Activated CD4-positive, alpha-beta T cell treated with anti-CD3 and anti-CD28 coated beads for 48 hours (primary cell): ENCODE measurements at regions not wholly inside any gene's neighbourhood (a gene's known extent, or its start where the extent isn't known, plus 50 kb on each side); places are given as distances from the start of the nearest gene placed in this dataset.
"Not testable (repeated sequence)": the region's sequence is repeated elsewhere in the genome, so short reads cannot be mapped to it uniquely, and the experiment has no call there.

Source experiments
- DNase-seq: peaks from one replicate; pipeline ENCODE4 v3.0.0-alpha.2; 2020

- DNase-seq: no peak
These were observed 338.1 kb downstream of the PREX1 start for GRCh38 chr20:48489656-48490055.

DNA sequence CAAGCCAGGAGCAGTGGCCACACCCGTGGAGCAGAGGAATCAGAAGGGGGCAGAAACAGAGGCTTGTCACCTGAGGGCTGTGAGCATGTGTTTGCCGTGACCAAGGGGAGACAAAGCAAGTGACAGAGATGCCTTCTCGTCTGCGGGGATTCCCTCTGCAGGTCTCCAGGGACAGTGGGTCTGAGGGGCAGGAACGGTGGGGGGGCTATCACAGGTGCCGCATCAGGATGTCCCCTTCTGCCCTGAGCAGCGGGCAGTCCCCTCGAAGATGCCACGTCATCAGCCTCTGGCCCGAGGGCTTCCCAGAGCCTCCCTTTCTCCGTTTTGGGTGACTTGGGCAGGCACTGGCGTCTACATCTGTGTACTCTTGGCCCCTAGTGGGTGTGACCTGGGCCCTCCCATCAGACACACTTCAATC lies 338.7 kb downstream of the PREX1 start:
- DNase-seq: no peak

GRCh38 chr20:48488334-48489034 lies 339.3 kb downstream of the PREX1 start:
- DNase-seq: not testable (repeated sequence)

GRCh38 chr20:48486065-48486464 lies 341.7 kb downstream of the PREX1 start:
- DNase-seq: no peak

DNA sequence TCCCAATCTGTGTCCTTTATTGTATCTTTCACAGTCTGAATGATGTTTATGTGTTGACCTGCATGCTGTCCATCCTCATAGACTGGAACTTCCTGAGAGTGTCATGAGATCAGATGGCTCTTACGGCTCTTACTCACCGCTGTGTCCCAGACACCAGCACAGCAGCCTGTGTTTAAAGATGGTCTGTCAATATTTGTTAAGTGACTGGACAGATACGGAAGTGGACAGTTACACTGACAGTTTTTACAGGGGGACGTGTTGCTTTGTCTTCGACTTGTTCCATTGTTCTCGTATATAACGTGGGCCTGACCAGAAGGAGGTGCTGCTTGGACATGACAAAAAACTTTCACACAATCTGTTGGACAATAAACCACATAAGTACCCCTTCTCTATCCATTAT lies 342.6 kb downstream of the PREX1 start:
- DNase-seq: not testable (repeated sequence)

DNA sequence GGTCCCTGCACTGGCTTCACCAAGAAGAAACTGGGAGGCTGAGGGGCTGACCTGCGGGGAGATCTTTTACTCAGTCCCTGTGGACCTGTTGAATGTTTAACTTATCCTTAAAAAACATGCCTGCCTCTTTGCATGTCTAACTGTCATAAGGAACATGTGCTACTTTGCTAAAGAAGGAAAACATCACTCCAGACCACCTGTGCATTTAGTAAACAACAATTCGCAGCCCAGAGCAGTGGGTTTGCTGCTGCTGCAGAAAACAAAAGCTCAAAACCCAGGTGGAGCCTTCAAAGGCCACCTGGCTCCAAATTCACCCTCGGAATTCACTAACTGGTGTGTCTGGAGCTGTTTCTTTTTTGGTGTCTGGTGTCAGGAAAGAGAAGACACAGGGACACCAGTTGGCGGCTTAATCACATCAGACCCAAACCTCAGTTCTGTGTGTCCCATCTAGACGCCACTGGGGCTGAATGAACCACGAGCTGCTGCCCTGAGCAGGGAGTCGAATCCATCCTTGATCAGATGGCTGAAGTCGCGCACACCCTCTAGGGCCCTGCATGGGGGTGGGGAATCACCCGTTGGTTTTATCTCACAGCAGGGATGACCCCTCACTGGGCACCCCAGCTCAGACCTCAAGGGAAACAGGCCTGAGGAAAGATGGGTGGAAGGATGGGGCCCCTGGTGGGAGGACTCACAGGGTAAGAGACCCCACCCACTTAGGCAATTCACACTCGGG lies 344.3 kb downstream of the PREX1 start:
- no peak for DNase-seq

GRCh38 chr20:48482790-48483189 lies 345.0 kb downstream of the PREX1 start:
- DNase-seq: no peak

DNA sequence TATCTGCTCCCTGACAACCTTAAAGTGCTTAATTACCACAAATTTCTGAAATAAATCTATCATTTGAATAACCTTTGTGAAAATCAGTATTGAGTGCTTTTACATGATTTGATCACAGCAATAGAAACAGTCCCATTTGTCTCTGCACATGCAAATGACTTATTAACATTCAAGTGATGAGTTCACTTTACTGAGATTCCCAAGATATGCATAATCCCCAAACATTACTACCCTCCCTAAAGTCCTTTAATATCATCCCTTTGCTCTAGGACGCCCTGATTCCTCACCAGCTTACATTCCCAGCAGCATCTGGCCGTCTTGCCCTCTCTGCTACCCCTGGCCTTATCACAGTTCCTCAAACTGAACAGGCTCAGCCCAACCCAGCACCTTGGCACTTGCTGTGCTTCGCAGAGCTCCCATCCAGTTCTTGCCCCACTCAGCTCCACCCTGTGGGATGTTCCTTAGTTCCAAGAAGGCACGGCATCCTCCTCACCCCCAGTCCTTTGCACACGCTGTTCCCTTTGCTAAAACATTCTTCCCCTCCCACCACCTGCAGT lies 347.5 kb downstream of the PREX1 start:
- DNase-seq: no peak

DNA sequence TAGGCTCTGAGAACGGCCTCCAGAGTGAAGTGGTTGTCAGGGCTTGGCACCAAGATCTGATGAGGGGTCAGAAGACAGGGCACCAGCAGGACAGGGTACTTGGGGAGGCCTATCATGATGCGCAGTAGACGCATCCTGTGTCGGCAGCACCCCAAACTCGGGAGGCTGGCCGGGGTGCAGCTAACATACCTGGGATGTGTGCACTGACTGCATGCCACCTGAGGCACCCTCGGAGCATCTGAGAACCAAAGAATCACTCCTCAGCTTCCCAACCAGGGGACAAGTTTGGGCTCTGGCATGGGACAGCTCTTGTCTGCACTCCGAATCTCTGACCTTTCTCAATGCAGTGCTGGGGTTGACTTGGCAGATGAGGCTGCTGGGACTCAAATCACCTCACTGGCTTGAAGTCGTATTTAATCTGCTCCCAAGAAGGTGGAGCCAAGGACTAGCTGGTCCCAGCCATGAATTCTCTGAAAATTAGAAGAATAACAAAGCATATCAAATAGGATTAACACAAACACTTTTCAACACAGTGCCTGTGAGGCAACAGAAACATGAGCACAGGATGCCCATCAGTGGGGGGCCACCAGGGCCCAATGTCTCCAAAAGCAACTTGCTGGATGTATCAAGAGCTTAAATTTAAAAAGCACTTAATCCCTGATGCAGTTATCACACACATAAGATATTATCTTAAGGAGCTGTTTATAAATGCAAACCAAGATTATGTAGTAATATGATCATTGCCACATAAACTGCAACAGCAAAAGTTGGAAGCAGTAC lies 348.8 kb downstream of the PREX1 start:
- no peak for DNase-seq

DNA sequence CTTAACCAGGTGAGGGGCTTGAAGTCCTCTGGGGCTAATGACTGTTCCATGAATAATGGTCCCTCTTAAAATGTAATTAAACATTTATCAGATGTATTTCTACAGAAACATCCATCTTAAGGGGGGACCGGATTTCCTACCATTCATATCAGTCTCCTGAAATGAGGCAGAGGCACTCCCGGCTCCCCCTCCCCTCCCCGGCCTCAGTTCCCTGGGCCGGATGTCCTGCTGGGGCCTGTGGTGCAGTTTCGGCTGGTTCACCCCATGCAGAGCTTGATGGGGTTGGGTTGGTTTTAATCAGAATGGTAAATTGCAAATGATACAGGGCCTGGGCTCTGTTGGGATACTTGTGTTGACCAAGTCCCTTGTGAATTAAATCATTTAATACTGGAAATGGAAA lies 349.4 kb downstream of the PREX1 start:
- no peak for DNase-seq

- DNase-seq: no peak
These were observed 350.9 kb downstream of the PREX1 start for GRCh38 chr20:48476854-48477253.

- DNase-seq: no peak
These were observed 353.8 kb downstream of the PREX1 start for GRCh38 chr20:48474022-48474421.

DNA sequence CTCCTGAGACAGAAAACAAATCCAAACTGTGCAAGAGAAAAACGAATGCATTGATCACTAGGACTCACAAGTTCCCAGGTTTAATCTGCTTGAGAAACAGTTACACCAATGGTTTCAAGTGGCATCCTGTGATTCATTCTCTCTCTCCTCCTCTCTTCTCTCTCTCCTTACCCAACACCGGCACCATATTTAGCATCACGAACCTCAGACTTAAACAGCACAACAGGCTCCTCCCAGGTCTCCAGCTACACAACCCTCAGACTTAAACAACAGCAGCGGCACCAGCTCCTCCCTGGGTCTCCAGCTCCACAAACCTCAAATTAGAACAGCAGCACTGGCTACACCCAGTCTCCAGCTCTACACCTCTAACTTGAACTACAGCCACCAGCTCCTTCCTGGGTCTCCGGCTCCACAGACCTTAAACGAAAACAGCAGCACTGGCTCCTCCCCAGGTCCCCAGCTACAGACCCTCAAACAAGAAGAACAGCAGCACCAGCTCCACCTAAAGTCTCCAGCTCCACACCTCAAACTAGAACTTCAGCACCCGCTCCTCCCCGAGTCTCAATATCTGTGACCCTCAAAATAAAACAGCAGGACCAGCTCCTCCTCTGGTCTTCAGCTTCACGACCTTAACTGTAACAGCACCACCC lies 355.9 kb downstream of the PREX1 start:
- DNase-seq: no peak

- no peak for DNase-seq
These were observed 356.6 kb downstream of the PREX1 start for GRCh38 chr20:48471176-48471575.

DNA sequence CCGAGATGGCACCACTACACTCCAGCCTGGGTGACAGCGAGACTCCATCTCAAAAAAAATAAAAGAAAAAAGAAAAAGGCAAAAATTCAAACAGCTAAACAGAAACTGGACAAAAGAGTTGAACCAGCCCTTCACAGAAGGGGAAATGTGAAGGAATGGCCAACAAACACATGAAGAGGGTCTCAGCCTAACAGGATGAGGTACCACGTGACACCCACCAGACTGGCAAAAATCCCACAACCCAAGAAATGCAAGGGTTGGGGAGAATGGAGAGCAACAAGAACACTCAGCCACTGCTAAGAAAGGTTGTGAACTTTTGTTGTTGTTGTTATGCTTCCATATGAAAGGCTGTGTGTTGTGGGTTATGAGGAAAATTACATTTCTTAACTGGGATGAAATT lies 357.7 kb downstream of the PREX1 start:
- DNase-seq: no peak

DNA sequence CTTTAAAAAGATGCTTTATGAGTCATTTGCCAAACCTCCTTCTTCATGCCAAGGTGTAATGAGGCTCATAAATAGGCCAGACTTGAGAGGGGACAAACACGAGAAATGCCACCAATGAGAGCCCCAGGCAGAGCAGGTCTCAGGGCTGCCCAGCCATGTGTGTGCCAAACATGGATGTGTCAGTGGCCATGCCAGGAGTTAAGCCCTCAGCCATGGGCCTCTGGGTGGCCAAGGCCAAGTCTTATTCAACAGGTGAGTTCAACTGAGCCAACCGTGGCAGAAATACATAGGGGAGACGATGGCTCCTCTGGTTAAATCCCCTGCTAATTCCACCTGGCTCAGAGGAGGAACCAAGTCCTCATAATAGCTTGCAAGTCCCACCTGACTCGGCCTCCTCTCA lies 358.8 kb downstream of the PREX1 start:
- no peak for DNase-seq

DNA sequence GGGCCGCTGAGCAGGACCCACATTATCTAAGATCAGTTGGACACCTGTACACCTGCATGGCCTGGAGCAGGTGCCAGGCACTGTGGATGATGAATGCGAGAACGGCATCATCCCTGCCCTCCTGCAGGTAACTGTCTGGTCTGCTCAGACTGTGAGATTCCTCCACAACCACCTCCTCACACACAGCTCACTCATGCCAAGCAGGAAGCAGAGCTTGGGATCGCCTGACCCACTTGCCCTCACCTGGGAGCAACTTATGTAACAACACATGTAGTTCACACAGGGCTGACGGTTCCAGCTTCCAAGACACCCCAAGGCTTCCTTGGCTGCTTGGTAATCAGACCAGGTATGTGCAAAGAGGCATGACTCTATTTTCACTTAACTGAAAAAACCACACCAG lies 359.2 kb downstream of the PREX1 start:
- no peak for DNase-seq

DNA sequence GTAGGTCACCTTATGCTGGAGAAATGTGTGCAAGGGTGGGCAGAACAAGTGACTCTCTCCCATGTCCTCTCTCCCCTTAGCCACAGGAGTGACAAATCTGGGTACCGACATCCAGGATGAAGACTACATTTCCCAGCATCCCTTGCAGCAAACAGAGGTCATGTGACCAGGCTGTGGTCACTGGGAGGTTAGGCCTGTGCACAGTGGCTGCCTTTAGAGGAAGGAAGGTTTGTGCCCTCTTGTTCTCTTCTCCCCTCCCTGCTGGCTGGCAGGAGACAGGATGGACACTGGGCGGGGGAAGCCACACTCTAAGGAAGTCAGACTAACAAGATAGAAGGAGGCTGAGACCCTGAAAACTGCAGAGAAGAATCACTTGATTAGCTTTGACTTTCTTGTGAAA lies 360.2 kb downstream of the PREX1 start:
- DNase-seq: peak; percentile 17

DNA sequence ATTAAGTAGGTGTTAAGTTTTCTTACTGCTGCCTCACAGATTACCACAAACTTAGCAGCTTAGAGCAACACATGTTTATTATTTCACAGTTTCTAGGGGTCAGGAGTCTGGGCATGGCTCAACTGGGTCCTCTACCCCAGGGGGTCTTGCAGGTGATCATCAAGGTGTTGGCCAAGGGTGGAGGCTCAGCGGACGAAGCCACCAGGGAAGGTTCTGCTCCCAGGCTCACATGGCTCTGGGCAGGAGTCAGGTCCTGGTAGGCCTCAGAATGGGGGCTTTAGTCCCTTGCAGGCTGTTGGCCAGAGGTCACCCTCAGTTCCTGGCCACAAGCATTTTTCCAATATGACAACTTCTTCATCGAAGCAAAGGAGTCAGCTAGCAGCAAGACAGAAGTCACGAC lies 362.5 kb downstream of the PREX1 start:
- no peak for DNase-seq

- no peak for DNase-seq
These were observed 363.9 kb downstream of the PREX1 start for GRCh38 chr20:48463916-48464315.

DNA sequence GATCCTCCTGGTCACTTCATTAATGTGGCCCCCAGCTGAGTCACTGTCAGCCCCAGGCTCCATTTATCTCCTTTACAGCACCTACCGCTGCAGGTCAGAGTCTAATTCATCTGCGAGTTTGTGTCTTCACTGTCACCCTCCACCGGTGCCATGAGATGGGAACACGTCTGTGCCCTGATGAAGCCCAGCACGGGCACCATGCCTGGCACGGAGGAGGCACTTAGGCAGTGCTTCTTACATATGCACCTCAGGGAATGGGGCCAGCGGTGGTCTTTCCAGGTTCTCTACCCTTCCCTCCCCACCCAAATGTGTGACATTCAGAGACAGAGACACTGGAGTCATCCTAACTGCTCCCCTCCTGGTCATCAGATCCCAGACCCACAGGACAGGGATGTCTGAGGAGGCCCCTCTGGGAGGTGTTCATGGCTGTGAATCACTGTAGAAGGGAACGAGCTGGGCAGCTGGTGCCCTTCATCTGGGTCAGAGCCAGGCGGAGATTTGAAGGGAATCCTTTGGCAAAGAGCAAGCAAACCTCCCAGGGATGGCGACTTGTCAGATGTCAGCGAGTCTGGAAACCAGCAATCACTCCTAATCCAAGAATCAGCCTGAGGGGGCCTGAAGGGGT lies 364.6 kb downstream of the PREX1 start:
- no peak for DNase-seq

- no peak for DNase-seq
These were observed 366.1 kb downstream of the PREX1 start for GRCh38 chr20:48461735-48462119.
